ENCODE measurements at regions not wholly inside any gene's neighbourhood (a gene's known extent, or its start where the extent isn't known, plus 50 kb on each side); places are given as distances from the start of the nearest gene placed in this dataset.

GRCh38 chr1:199161766-199162303, 523.0 kb downstream of the PTPRC start:
- ATAC-seq: no peak
- intact Hi-C loops (cut with DNase I, micrococcal nuclease): no loop called here

GRCh38 chr1:199163267-199163666, 524.4 kb downstream of the PTPRC start:
- intact Hi-C loops (cut with DNase I, micrococcal nuclease): no loop called here
- ATAC-seq (no peak), DNase-seq (no peak)

More at GRCh38 chr1:199161766-199162303, 523.0 kb downstream of the PTPRC start:
- no peak for DNase-seq

GRCh38 chr1:199163670-199164069, 524.8 kb downstream of the PTPRC start:
- DNase-seq (no peak), ATAC-seq (no peak)
- intact Hi-C loops (cut with DNase I, micrococcal nuclease): no loop called here

GRCh38 chr1:199167460-199167859, 528.6 kb downstream of the PTPRC start:
- intact Hi-C loops (cut with DNase I, micrococcal nuclease): no loop called here
- no peak for ATAC-seq
- DNase-seq: no peak

- DNase-seq (no peak), ATAC-seq (no peak)
Observed at GRCh38 chr1:199168888-199169585, 530.2 kb downstream of the PTPRC start.

GRCh38 chr1:199170711-199171110, 531.9 kb downstream of the PTPRC start:
- no peak for ATAC-seq
- intact Hi-C loops (cut with DNase I, micrococcal nuclease): no loop called here
- no peak for DNase-seq

More at GRCh38 chr1:199168888-199169585, 530.2 kb downstream of the PTPRC start:
- intact Hi-C loops (cut with DNase I, micrococcal nuclease): no loop called here

- intact Hi-C loops (cut with DNase I, micrococcal nuclease): no loop called here
Observed at GRCh38 chr1:199172171-199173124, 533.6 kb downstream of the PTPRC start.

GRCh38 chr1:199173356-199173755, 534.5 kb downstream of the PTPRC start:
- intact Hi-C loops (cut with DNase I, micrococcal nuclease): no loop called here
- ATAC-seq (no peak), DNase-seq (no peak)

More at GRCh38 chr1:199172171-199173124, 533.6 kb downstream of the PTPRC start:
- ATAC-seq (no peak), DNase-seq (no peak)

GRCh38 chr1:199174336-199174735, 535.5 kb downstream of the PTPRC start:
- DNase-seq: no peak
- no peak for ATAC-seq
- intact Hi-C loops (cut with DNase I, micrococcal nuclease): no loop called here

GRCh38 chr1:199176713-199177112, 537.9 kb downstream of the PTPRC start:
- no peak for ATAC-seq
- DNase-seq: no peak
- intact Hi-C loops (cut with DNase I, micrococcal nuclease): no loop called here

- intact Hi-C loops (cut with DNase I, micrococcal nuclease): no loop called here
- ATAC-seq: no peak
Observed at GRCh38 chr1:199177241-199177640, 538.4 kb downstream of the PTPRC start.

GRCh38 chr1:199178646-199179045, 539.8 kb downstream of the PTPRC start:
- intact Hi-C loops (cut with DNase I, micrococcal nuclease): no loop called here
- no peak for DNase-seq
- ATAC-seq: no peak

More at GRCh38 chr1:199177241-199177640, 538.4 kb downstream of the PTPRC start:
- no peak for DNase-seq

- no peak for DNase-seq
- intact Hi-C loops (cut with DNase I, micrococcal nuclease): no loop called here
- ATAC-seq: no peak
Observed at GRCh38 chr1:199182186-199182843, 543.5 kb downstream of the PTPRC start.

GRCh38 chr1:199184180-199184579, 545.3 kb downstream of the PTPRC start:
- DNase-seq (no peak), ATAC-seq (no peak)
- intact Hi-C loops (cut with DNase I, micrococcal nuclease): no loop called here

GRCh38 chr1:199194862-199195261, 556.0 kb downstream of the PTPRC start:
- DNase-seq (no peak), ATAC-seq (no peak)
- intact Hi-C loops (cut with DNase I, micrococcal nuclease): no loop called here

- DNase-seq (no peak), ATAC-seq (no peak)
- intact Hi-C loops (cut with DNase I, micrococcal nuclease): no loop called here
Observed at GRCh38 chr1:199197695-199198094, 558.9 kb downstream of the PTPRC start.

- no peak for ATAC-seq
- no peak for DNase-seq
- intact Hi-C loops (cut with DNase I, micrococcal nuclease): no loop called here
Observed at GRCh38 chr1:199202331-199202730, 563.5 kb downstream of the PTPRC start.

GRCh38 chr1:199204231-199204630, 565.4 kb downstream of the PTPRC start:
- DNase-seq (no peak), ATAC-seq (no peak)
- intact Hi-C loops (cut with DNase I, micrococcal nuclease): no loop called here

- DNase-seq: no peak
- ATAC-seq: no peak
- intact Hi-C loops (cut with DNase I, micrococcal nuclease): no loop called here
Observed at GRCh38 chr1:199205740-199206441, 567.1 kb downstream of the PTPRC start.
